OCI-LY3 (cell line): ENCODE measurements at regions not wholly inside any gene's neighbourhood (a gene's known extent, or its start where the extent isn't known, plus 50 kb on each side); places are given as distances from the start of the nearest gene placed in this dataset.
A peak's percentile ranks its signal among the peaks of the same experiment; 100 is the strongest.
"Not testable (repeated sequence)": the region's sequence is repeated elsewhere in the genome, so short reads cannot be mapped to it uniquely, and the experiment has no call there.

Experiments used
- H2AFZ ChIP-seq: fragments of 200-600, 300-600 bp; shearing (Covaris generic); 2 replicates; pipeline ENCODE4 v1.6.0; 2014; ENCODE audit warnings: antibody characterized with exemption, low read depth, low read length
- H3K27ac ChIP-seq: fragments of 200-600, 300-600 bp; sonication (generic); 2 replicates; pipeline ENCODE4 v1.5.1; 2014; ENCODE audit warnings: mild to moderate bottlenecking, low read length, moderate library complexity, mixed read lengths
- H3K27me3 ChIP-seq: fragments of 200-600, 300-600 bp; sonication (generic); 2 replicates; pipeline ENCODE4 v1.6.1; 2014; ENCODE audit warnings: low read depth, low read length, mixed read lengths
- H3K36me3 ChIP-seq: fragments of 200-600, 300-600 bp; sonication (generic); replicated peaks from 2 replicates; pipeline ENCODE3; 2014; ENCODE audit warnings: low read depth, low read length, mixed read lengths
- H3K4me1 ChIP-seq: fragments of 300-600, 200-600 bp; sonication (generic); 2 replicates; pipeline ENCODE4 v1.6.1; 2014; ENCODE audit warnings: low read length, mixed read lengths
- H3K4me2 ChIP-seq: fragments of 200-600, 300-600 bp; sonication (generic); 2 replicates; pipeline ENCODE4 v1.6.1; 2014; ENCODE audit warnings: low read length, mixed read lengths
- H3K4me3 ChIP-seq: fragments of 300-600, 200-600 bp; sonication (generic); 2 replicates; pipeline ENCODE4 v1.5.1; 2014; ENCODE audit warnings: antibody characterized with exemption, mild to moderate bottlenecking, low read length, moderate library complexity
- H3K79me2 ChIP-seq: fragments of 300-600, 200-600 bp; shearing (Covaris generic); 2 replicates; pipeline ENCODE4 v1.6.1; 2014; ENCODE audit warnings: mild to moderate bottlenecking, low read length, mixed read lengths
- H3K9ac ChIP-seq: fragments of 300-600, 200-600 bp; shearing (Covaris generic); 2 replicates; pipeline ENCODE4 v1.6.0; 2014; ENCODE audit warnings: mild to moderate bottlenecking, low read length, moderate library complexity
- H3K9me3 ChIP-seq: fragments of 200-600, 300-600 bp; shearing (Covaris generic); 2 replicates; pipeline ENCODE4 v1.6.1; 2014; ENCODE audit warnings: low read length, mixed read lengths; ENCODE audit not compliant: insufficient read depth
- H4K20me1 ChIP-seq: fragments of 200-600, 300-600 bp; sonication (generic); 2 replicates; pipeline ENCODE4 v1.6.1; 2016; ENCODE audit warnings: low read length, mixed read lengths; ENCODE audit not compliant: insufficient read depth
- EZH2phosphoT487 ChIP-seq: fragments of 200-600 bp; shearing (Covaris generic); IDR thresholded peaks from 2 replicates; pipeline ENCODE4 v1.6.1; 2018; ENCODE audit warnings: antibody characterized with exemption, mixed run types, low read depth
- TF ChIP-seq, protein P1 (sequence below): fragments of 200-600, 300-600 bp; sonication (generic); IDR thresholded peaks from 2 replicates; pipeline ENCODE4 v1.5.1; 2014; ENCODE audit warnings: antibody characterized with exemption, low read length, low read depth

DNA sequence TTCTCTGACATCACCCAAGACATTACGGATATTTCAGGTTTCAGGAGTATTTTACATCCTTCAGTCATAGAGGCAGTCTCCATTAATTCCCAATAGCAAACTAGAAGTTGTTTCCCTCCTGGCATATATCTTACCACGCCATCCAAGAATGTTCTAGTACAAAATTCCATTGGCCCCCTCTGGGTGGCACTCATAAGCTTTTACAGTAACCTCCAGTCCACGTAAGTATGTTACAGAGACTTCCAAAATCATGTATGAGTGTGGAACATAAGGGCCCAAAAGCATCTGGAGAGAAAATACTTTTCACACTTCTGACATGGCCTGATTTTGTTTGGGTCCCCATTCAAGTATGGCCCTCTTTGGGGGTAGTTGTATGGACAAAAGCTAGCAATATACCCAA lies 58.1 kb upstream of the DHRS4 start:
- Histone ChIP-seq H3K4me2 (no peak overlapping the region), H3K27me3 (peaks cover 14% of the 10 kb centered on the region; the same call in 1 of the 2 replicates), H3K9ac (no peak overlapping the region), H3K27ac (no peak overlapping the region), H2AFZ (no peak overlapping the region), H3K9me3 (no peaks in the 10 kb centered on the region), H3K79me2 (no peaks in the 10 kb centered on the region), H4K20me1 (no peaks in the 10 kb centered on the region), H3K4me3 (no peak overlapping the region), H3K4me1 (no peaks in the 10 kb centered on the region), H3K36me3 (no peaks in the 10 kb centered on the region)
- no peak for TF ChIP-seq EZH2phosphoT487
- TF ChIP-seq, protein P1, sequence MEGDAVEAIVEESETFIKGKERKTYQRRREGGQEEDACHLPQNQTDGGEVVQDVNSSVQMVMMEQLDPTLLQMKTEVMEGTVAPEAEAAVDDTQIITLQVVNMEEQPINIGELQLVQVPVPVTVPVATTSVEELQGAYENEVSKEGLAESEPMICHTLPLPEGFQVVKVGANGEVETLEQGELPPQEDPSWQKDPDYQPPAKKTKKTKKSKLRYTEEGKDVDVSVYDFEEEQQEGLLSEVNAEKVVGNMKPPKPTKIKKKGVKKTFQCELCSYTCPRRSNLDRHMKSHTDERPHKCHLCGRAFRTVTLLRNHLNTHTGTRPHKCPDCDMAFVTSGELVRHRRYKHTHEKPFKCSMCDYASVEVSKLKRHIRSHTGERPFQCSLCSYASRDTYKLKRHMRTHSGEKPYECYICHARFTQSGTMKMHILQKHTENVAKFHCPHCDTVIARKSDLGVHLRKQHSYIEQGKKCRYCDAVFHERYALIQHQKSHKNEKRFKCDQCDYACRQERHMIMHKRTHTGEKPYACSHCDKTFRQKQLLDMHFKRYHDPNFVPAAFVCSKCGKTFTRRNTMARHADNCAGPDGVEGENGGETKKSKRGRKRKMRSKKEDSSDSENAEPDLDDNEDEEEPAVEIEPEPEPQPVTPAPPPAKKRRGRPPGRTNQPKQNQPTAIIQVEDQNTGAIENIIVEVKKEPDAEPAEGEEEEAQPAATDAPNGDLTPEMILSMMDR = peak; percentile 32; the same call in 1 of the 2 replicates

DNA sequence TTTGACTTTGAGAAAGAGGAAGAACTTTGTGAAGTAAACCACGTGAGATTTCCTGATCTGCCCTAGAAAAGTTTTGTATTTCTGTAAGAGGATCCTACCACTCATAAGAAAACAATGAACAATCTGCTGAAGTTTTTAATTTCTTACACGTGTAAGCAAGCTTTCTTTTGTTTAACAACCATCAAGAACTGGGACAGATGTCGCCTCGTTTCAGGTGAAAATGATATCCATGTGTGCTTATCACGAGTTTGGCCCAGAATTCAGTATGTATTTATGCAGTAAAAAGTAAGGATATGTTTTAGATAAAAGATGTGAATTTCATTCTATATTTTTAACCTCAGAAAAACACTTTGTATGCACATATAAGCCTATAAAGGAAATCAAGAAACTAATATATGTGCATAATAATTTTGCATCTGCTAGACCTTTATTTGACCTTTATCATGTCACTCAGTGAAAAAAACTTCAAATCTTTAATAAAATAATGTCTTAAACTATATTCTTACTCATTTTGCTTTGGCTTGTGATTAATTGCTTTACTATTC lies 56.9 kb upstream of the DHRS4 start:
- Histone ChIP-seq H3K9ac (no peak overlapping the region), H2AFZ (no peak overlapping the region), H3K27me3 (peaks cover 16% of the 10 kb centered on the region; the same call in 1 of the 2 replicates), H3K27ac (no peak overlapping the region), H4K20me1 (no peaks in the 10 kb centered on the region), H3K79me2 (no peaks in the 10 kb centered on the region), H3K4me2 (no peak overlapping the region), H3K4me3 (no peak overlapping the region), H3K4me1 (no peaks in the 10 kb centered on the region), H3K36me3 (no peaks in the 10 kb centered on the region), H3K9me3 (no peaks in the 10 kb centered on the region)
- no peak for TF ChIP-seq EZH2phosphoT487
- TF ChIP-seq, protein P1 = no peak

DNA sequence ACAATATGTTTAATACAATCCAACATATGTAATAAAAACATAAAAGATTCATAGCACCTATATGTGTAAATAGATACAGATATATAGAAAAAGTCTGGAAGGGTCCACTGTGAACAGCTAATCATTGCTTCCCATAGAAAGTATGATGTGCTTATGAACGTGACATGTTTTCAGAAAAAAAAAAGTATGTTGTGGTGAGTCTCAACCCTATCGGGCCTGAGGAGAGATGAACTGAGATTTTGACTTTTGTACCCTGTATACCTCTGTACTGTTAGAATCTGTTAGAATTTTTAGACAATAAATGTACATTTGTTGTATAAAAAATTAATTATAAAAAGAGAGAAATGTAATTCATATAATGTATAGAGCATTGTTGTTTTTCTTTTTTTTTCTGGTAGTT lies 56.3 kb upstream of the DHRS4 start:
- H4K20me1 ChIP-seq, H3K4me1 ChIP-seq, H3K9me3 ChIP-seq, H3K4me2 ChIP-seq, H3K9ac ChIP-seq, H3K27ac ChIP-seq, H3K36me3 ChIP-seq, H2AFZ ChIP-seq, H3K4me3 ChIP-seq, H3K79me2 ChIP-seq: not testable (repeated sequence)
- H3K27me3 ChIP-seq = peaks cover 16% of the 10 kb centered on the region; the same call in 1 of the 2 replicates

DNA sequence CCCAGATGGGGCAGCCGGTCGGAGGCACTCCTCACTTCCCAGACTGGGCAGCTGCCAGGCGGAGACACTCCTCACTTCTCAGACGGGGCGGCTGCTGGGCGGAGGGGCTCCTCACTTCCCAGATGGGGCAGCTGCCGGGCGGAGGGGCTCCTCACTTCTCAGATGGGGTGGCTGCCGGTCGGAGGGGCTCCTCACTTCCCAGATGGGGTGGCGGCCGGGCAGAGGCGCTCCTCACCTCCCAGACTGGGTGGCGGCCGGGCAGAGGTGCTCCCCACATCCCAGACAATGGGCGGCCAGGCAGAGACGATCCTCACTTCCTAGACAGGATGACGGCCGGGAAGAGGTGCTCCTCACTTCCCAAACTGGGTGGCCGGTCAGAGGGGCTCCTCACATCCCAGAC lies 55.2 kb upstream of the DHRS4 start:
- H3K27ac ChIP-seq, H3K4me3 ChIP-seq, H3K4me2 ChIP-seq, H4K20me1 ChIP-seq, H3K36me3 ChIP-seq, H3K9me3 ChIP-seq, H3K4me1 ChIP-seq, H3K9ac ChIP-seq, H2AFZ ChIP-seq, H3K79me2 ChIP-seq: not testable (repeated sequence)
- peaks cover 16% of the 10 kb centered on the region; the same call in 1 of the 2 replicates for H3K27me3 ChIP-seq

DNA sequence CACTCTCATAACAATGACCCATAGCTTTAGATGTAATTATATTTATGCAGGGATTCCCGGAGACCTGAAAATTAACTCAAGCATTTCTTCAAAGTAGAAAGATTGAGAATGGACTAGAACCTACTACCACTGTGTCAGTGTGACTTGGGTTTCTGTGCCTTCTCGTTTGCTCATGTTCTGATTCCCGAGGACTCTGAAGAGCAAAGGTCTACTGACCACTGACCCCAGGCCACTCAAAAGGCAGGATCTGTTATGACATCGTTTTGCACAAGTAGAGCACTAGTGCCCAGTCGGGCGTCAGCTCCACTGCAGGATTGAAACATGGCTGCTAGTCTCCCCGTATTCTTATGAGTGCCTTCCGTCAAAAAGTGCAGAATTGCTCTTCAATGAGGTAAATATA lies 53.8 kb upstream of the DHRS4 start:
- no peak overlapping the region for H3K9ac ChIP-seq
- no peak overlapping the region for H3K27ac ChIP-seq
- no peak overlapping the region for H3K4me2 ChIP-seq
- no peaks in the 10 kb centered on the region for H3K36me3 ChIP-seq
- no peak overlapping the region for H3K4me3 ChIP-seq
- no peaks in the 10 kb centered on the region for H4K20me1 ChIP-seq
- no peaks in the 10 kb centered on the region for H3K79me2 ChIP-seq
- no peaks in the 10 kb centered on the region for H3K9me3 ChIP-seq
- H2AFZ ChIP-seq = no peak overlapping the region
- TF ChIP-seq, protein P1 = no peak
- no peak for TF ChIP-seq EZH2phosphoT487
- no peaks in the 10 kb centered on the region for H3K4me1 ChIP-seq
- peaks cover 11% of the 10 kb centered on the region; the same call in 1 of the 2 replicates for H3K27me3 ChIP-seq
